ENCODE measurements at regions not wholly inside any gene's neighbourhood (a gene's known extent, or its start where the extent isn't known, plus 50 kb on each side); places are given as distances from the start of the nearest gene placed in this dataset.
"Not testable (repeated sequence)": the region's sequence is repeated elsewhere in the genome, so short reads cannot be mapped to it uniquely, and the experiment has no call there.

DNA sequence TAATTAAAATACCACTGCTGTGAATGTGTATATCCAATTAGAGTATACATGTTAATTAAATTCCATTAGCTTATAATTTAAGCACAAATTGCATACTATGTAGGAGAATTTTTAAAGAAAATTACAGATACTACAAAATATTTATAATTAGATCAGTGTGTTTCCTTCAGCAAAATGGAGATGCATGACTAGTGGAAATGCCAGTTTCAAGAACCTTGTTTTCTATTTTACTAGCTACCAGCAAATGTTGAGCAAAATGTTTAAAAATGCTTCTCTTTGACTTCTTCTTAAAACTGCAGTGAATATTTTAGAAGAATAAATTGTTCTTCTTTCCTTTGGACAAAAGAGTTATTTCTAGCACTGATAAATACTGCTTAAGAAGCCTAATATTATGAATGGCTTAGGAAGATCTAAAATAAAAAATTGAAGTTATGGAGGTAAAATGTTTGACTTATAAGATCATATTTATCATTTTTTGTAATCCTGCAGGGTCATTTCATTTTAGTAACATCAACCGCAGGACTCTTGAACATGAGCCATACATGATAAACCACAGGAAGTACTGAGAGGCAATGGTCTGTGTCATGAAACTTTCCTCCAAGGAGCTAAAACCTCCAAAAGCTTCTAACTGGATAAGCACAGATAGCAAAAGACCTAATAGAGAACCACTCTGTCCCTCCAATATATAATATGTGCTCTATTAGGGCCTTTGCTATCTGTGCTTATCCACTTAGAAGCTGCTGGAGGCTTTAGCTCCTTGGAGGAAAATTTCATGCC lies 1066.0 kb upstream of the CELF2 start:
- POLR2A ChIA-PET = no interaction called here

DNA sequence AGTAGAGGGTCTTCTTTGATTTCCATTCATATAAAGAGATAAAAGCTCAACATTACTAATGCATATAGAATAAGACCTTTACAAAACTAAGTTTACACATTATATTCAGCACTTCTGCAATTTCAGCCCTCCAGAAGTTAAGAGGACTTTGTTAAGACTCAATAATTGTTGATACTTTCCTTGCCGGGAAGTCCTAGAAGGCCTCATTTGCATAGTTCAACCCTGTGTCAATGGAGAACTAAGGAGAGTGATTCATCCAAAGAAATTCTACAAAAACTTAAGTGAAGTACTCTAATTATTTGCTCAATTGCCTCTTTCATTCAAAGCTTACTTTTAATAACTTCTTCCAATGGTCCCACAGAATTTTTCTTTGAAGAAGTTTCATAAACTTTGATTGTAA lies 1060.3 kb upstream of the CELF2 start:
- CTCF ChIA-PET = interaction anchor here (0.7 to 1.0 kb wide), 3 partner anchors 16 to 615 kb away, joined by 3 to 7 read pairs (median 5); no protein-coding TSS in a partner anchor
- TF ChIP-seq, protein P1, sequence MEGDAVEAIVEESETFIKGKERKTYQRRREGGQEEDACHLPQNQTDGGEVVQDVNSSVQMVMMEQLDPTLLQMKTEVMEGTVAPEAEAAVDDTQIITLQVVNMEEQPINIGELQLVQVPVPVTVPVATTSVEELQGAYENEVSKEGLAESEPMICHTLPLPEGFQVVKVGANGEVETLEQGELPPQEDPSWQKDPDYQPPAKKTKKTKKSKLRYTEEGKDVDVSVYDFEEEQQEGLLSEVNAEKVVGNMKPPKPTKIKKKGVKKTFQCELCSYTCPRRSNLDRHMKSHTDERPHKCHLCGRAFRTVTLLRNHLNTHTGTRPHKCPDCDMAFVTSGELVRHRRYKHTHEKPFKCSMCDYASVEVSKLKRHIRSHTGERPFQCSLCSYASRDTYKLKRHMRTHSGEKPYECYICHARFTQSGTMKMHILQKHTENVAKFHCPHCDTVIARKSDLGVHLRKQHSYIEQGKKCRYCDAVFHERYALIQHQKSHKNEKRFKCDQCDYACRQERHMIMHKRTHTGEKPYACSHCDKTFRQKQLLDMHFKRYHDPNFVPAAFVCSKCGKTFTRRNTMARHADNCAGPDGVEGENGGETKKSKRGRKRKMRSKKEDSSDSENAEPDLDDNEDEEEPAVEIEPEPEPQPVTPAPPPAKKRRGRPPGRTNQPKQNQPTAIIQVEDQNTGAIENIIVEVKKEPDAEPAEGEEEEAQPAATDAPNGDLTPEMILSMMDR (IDR thresholded peaks at IDR 0.05; ENCODE audit: low read depth, low read length) = no peak

More for the DNA sequence above, 1066.0 kb upstream of the CELF2 start:
- H3K27ac ChIP-seq (ENCODE audit: low read depth, low read length) = no peak overlapping the region
- no peaks in the 10 kb centered on the region; the same call in 1 of the 2 replicates for H3K9me3 ChIP-seq (ENCODE audit: control insufficient read depth, insufficient read depth, low read length)
- TF ChIP-seq, protein P1 (IDR thresholded peaks at IDR 0.05; ENCODE audit: low read depth, low read length) = no peak
- DNase-seq (ENCODE audit: low read depth, low spot score) = no peak
- no peaks in the 10 kb centered on the region for H3K27me3 ChIP-seq (ENCODE audit: control insufficient read depth, insufficient read depth, low read length)
- no peak overlapping the region for H3K4me3 ChIP-seq (ENCODE audit: low read depth, low read length)
- CTCF ChIA-PET = no interaction called here

DNA sequence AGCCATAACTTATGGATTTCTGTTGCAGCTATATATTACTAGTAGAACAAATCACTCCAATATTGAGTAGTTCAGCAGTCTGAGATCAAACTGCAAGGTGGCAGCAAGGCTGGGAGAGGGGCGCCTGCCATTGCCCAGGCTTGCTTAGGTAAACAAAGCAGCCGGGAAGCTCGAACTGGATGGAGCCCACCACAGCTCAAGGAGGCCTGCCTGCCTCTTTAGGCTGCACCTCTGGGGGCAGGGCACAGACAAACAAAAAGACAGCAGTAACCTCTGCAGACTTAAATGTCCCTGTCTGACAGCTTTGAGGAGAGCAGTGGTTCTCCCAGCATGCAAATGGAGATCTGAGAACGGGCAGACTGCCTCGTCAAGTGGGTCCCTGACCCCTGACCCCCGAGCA lies 1059.8 kb upstream of the CELF2 start:
- CTCF ChIA-PET = interaction anchor here (0.7 kb wide), 2 partner anchors 16 to 132 kb away, joined by 5 to 7 read pairs; no protein-coding TSS in a partner anchor
- H3K9me3 ChIP-seq (ENCODE audit: control insufficient read depth, insufficient read depth, low read length); POLR2A ChIA-PET; H3K4me3 ChIP-seq (ENCODE audit: low read depth, low read length); DNase-seq (ENCODE audit: low read depth, low spot score); H3K27ac ChIP-seq (ENCODE audit: low read depth, low read length); H3K27me3 ChIP-seq (ENCODE audit: control insufficient read depth, insufficient read depth, low read length): not testable (repeated sequence)

More for the DNA sequence above, 1060.3 kb upstream of the CELF2 start:
- POLR2A ChIA-PET = interaction anchor here (0.7 kb wide), 1 partner anchor 510 kb away, joined by 7 read pairs; no protein-coding TSS in a partner anchor
- no peak overlapping the region for H3K4me3 ChIP-seq (ENCODE audit: low read depth, low read length)
- H3K27me3 ChIP-seq (ENCODE audit: control insufficient read depth, insufficient read depth, low read length) = no peaks in the 10 kb centered on the region
- H3K27ac ChIP-seq (ENCODE audit: low read depth, low read length) = no peak overlapping the region
- DNase-seq (ENCODE audit: low read depth, low spot score) = peak; percentile 56
- no peaks in the 10 kb centered on the region for H3K9me3 ChIP-seq (ENCODE audit: control insufficient read depth, insufficient read depth, low read length)

DNA sequence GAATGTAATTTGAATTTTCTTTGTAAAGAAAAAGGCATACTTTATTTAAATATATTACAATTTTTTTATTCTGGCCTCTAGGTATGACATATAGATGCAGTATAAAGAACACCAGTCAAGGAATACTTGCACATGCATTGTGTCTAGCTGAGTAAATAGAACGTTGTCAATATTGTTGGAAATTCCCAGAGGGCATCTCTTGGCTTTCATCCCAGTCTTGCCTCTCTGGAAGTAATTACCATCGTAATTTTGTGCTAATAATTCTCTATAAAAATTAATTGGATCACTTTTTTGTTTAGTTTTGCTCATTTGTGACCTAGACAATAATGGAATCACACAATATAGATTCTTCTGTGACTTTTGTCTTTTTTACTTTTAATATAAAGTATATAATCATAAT lies 1052.3 kb upstream of the CELF2 start:
- H3K27ac ChIP-seq (ENCODE audit: low read depth, low read length) = no peak overlapping the region
- no peak for DNase-seq (ENCODE audit: low read depth, low spot score)
- ChIA-PET POLR2A (no interaction called here), CTCF (no interaction called here)
- no peaks in the 10 kb centered on the region for H3K27me3 ChIP-seq (ENCODE audit: control insufficient read depth, insufficient read depth, low read length)
- no peaks in the 10 kb centered on the region for H3K9me3 ChIP-seq (ENCODE audit: control insufficient read depth, insufficient read depth, low read length)
- no peak overlapping the region for H3K4me3 ChIP-seq (ENCODE audit: low read depth, low read length)
- TF ChIP-seq, protein P1 (IDR thresholded peaks at IDR 0.05; ENCODE audit: low read depth, low read length) = no peak

DNA sequence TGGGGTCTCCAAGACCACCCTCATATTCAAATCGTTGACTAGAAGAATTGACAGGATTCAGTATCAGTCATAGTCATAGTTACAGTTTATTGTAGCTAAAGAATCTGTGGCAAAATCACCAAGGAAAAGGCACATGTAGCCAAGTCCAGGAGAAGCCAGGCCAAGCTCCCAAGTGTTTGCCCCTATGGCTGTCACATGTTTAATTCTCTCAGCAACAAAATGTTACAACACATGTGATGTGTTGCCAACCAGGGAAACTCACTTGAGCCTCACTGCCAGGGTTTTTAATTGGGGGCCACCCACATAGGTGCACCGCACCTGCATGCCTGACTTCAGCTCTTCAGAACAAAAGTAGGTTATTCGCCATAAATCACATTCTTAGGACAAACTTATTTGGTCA lies 1030.9 kb upstream of the CELF2 start:
- no peaks in the 10 kb centered on the region for H3K27me3 ChIP-seq (ENCODE audit: control insufficient read depth, insufficient read depth, low read length)
- TF ChIP-seq, protein P1 (IDR thresholded peaks at IDR 0.05; ENCODE audit: low read depth, low read length) = no peak
- CTCF ChIA-PET = interaction anchor here (0.6 kb wide), 1 partner anchor 59 kb away, joined by 3 read pairs; no protein-coding TSS in a partner anchor
- H3K27ac ChIP-seq (ENCODE audit: low read depth, low read length) = no peak overlapping the region
- no peaks in the 10 kb centered on the region; the same call in 1 of the 2 replicates for H3K9me3 ChIP-seq (ENCODE audit: control insufficient read depth, insufficient read depth, low read length)
- POLR2A ChIA-PET = no interaction called here
- no peak overlapping the region for H3K4me3 ChIP-seq (ENCODE audit: low read depth, low read length)
- no peak for DNase-seq (ENCODE audit: low read depth, low spot score)

Measured in AG04450 (cell line).